ENCODE measurements at regions not wholly inside any gene's neighbourhood (a gene's known extent, or its start where the extent isn't known, plus 50 kb on each side); places are given as distances from the start of the nearest gene placed in this dataset.
A peak's percentile ranks its signal among the peaks of the same experiment; 100 is the strongest.
"Not testable (repeated sequence)": the region's sequence is repeated elsewhere in the genome, so short reads cannot be mapped to it uniquely, and the experiment has no call there.

DNA sequence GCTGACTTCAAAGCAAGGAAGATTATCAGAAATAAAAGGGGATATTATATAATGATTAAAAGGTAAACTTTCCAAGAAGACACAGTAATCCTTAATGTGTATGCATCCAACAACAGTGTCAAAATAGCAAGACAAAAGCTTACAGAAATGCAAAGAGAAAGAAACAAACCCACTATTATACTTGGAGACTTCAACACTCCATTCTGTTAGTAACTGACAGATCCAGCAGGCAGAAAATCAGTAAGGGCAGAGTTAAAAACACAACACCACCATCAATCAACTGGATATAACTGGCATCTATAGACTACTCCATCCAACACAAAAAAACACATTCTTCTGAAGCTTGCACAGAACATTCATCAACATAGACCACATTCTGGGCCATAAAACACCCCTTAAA is 103.8 kb downstream of the OR13A1 start:
- DNase-seq (no peak), ATAC-seq (no peak)
- peaks cover 0 to 9% (median 0%) of the 10 kb centered on the region in 3 donors for H3K36me3 Mint-ChIP-seq
- no peaks in the 10 kb centered on the region for H3K4me1 Mint-ChIP-seq
- H3K27ac Mint-ChIP-seq, result no peak overlapping the region
- peaks cover 14 to 37% (median 20%) of the 10 kb centered on the region in 5 donors for H3K27me3 Mint-ChIP-seq
- H3K9me3 Mint-ChIP-seq, result peaks cover 0 to 16% (median 5%) of the 10 kb centered on the region in 9 donors
- H3K4me3 Mint-ChIP-seq, result no peak overlapping the region
- POLR2A ChIA-PET, result no interaction called here

GRCh38 chr10:45219416-45219815 is 96.0 kb downstream of the OR13A1 start:
- H3K27ac Mint-ChIP-seq, result no peak overlapping the region
- POLR2A ChIA-PET, result no interaction called here

GRCh38 chr10:45220931-45221330 is 94.5 kb downstream of the OR13A1 start:
- no peak overlapping the region for H3K4me3 Mint-ChIP-seq
- no peaks in the 10 kb centered on the region for H3K9me3 Mint-ChIP-seq
- H3K36me3 Mint-ChIP-seq, result no peaks in the 10 kb centered on the region
- peaks cover 0 to 11% (median 1%) of the 10 kb centered on the region in 5 donors for H3K27me3 Mint-ChIP-seq
- POLR2A ChIA-PET, result no interaction called here
- no peak overlapping the region for H3K27ac Mint-ChIP-seq
- DNase-seq (no peak), ATAC-seq (no peak)
- no peaks in the 10 kb centered on the region for H3K4me1 Mint-ChIP-seq

More at GRCh38 chr10:45219416-45219815, 96.0 kb downstream of the OR13A1 start:
- no peaks in the 10 kb centered on the region for H3K36me3 Mint-ChIP-seq
- H3K4me1 Mint-ChIP-seq, result no peaks in the 10 kb centered on the region
- peaks cover 0 to 11% (median 1%) of the 10 kb centered on the region in 5 donors for H3K27me3 Mint-ChIP-seq
- DNase-seq, result no peak
- H3K4me3 Mint-ChIP-seq, result no peak overlapping the region
- ATAC-seq, result no peak
- H3K9me3 Mint-ChIP-seq, result no peaks in the 10 kb centered on the region

DNA sequence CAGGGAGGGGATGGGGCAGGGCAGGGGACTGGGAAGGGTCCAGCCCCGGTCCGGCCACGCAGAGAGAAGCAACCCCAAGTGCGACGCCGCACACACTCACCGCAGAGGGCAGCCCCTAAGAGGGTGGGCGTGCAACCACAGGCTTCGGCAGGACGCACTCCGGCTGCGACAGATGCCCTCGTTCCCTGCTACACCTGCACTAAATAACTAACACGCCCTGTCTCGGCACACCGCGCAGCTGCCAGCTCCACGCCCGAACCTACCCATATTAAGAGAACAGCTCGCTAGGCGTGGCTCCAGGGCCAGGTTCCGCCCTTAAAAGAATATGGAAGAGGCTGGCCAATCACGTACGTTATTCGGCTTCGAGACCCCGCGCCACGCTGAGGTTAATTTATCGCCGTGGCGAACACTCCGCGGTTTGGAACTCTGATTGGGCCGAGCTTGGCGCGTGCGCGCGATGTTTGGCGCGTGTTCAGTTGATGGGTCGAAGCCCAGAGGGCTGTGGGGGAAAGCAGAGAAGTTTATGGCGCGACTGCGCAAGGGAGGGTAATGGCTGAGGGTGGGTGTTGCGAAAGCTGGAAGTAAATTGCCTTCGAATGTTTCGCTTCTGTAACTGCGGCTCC is 91.1 kb downstream of the OR13A1 start:
- H3K4me3 Mint-ChIP-seq, result no peak overlapping the region
- peaks cover 3 to 21% (median 8%) of the 10 kb centered on the region in 5 donors for H3K27me3 Mint-ChIP-seq
- POLR2A ChIA-PET, result no interaction called here
- no peak overlapping the region for H3K27ac Mint-ChIP-seq
- ATAC-seq (no peak), DNase-seq (no peak)
- peaks cover 0 to 7% (median 4%) of the 10 kb centered on the region in 9 donors for H3K9me3 Mint-ChIP-seq
- no peaks in the 10 kb centered on the region for H3K4me1 Mint-ChIP-seq
- H3K36me3 Mint-ChIP-seq, result peaks cover 0 to 6% (median 3%) of the 10 kb centered on the region in 3 donors

DNA sequence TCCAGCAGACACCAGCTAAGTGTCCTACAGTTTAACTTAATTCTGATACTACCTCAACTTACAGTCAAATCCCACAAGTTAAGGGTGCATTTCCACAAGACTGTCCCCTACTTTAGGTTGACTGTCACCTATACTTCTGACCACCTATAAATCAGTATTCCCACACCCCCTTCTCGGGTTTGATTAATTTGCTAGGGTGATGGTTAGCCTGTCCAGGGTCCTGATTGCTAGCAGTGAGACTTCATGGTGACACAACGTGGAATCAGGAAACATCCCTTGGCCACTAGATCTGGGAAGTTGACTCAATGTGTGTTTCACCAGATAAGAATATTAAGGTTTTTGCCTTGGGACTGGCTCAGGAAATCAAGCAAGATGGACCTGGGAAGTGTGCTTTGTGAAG is 88.4 kb downstream of the OR13A1 start:
- Mint-ChIP-seq H3K36me3 (peaks cover 0 to 21% (median 13%) of the 10 kb centered on the region in 3 donors), H3K4me3 (no peak overlapping the region), H3K27me3 (peaks cover 5 to 29% (median 12%) of the 10 kb centered on the region in 5 donors), H3K27ac (no peak overlapping the region), H3K4me1 (no peaks in the 10 kb centered on the region), H3K9me3 (peaks cover 1 to 20% (median 16%) of the 10 kb centered on the region in 9 donors)
- DNase-seq (no peak), ATAC-seq (no peak)
- POLR2A ChIA-PET, result no interaction called here

DNA sequence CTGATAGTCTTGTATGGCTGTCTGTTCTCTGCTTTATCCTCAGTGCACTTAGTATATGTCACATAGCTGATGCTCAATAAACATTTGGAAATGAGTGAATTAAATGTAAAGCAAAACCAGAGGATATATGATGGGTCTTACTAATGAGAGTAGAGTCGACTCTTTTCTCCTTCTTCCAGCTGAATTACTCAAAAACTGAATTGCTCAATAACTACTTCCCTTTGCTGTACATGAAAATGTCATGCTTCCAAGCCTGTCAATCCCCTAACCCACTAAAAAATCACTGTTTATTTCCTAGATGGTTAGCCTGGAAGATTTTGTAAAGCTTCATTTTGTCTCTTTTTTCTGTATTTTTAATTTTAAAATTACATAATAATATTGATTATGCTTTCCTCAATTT is 88.0 kb downstream of the OR13A1 start:
- DNase-seq (no peak), ATAC-seq (no peak)
- Mint-ChIP-seq H3K4me3 (no peak overlapping the region), H3K4me1 (no peaks in the 10 kb centered on the region), H3K9me3 (peaks cover 1 to 20% (median 16%) of the 10 kb centered on the region in 9 donors), H3K36me3 (peaks cover 0 to 21% (median 13%) of the 10 kb centered on the region in 3 donors), H3K27ac (no peak overlapping the region), H3K27me3 (peaks cover 5 to 29% (median 15%) of the 10 kb centered on the region in 5 donors)
- POLR2A ChIA-PET, result no interaction called here

GRCh38 chr10:45229823-45230222 is 85.6 kb downstream of the OR13A1 start:
- H3K4me1 Mint-ChIP-seq, result no peaks in the 10 kb centered on the region

DNA sequence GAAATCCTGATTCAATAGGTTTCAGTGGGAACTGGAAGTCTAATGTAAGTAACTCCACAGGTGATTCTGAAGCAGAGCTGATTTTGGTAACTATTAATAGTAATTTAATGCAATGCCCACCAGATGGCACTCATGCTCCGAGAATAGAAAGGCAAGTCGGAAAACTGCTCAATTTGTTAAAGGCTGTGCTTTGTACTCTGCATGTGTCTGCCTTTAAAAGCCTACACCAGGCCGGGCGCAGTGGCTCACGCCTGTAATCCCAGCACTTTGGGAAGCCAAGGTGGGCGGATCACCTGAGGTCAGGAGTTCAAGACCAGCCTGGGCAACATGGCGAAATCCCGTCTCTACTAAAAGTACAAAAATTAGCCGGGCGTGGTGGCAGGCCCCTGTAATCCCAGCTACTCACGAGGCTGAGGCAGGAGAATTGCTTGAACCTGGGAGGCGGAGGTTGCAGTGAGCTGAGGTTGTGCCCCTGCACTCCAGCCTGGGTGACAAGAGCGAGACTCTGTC is 80.1 kb downstream of the OR13A1 start:
- H3K36me3 Mint-ChIP-seq, H3K4me3 Mint-ChIP-seq, H3K9me3 Mint-ChIP-seq, H3K4me1 Mint-ChIP-seq: not testable (repeated sequence)
- peaks cover 0 to 11% (median 2%) of the 10 kb centered on the region in 5 donors for H3K27me3 Mint-ChIP-seq
- ATAC-seq (peak; percentile 62 to 65), DNase-seq (peak; percentile 29 to 80 (median 60))
- POLR2A ChIA-PET, result interaction anchor here (0.6 kb wide), 1 partner anchor 843 kb away, joined by 5 read pairs; no protein-coding TSS in a partner anchor
- peak overlapping the region in 1 of 10 donors; percentile 13 for H3K27ac Mint-ChIP-seq

More at GRCh38 chr10:45229823-45230222, 85.6 kb downstream of the OR13A1 start:
- Mint-ChIP-seq H3K36me3 (peaks cover 0 to 21% (median 13%) of the 10 kb centered on the region in 3 donors), H3K27ac (no peak overlapping the region), H3K4me3 (no peak overlapping the region), H3K9me3 (peaks cover 1 to 20% (median 16%) of the 10 kb centered on the region in 9 donors), H3K27me3 (peaks cover 4 to 22% (median 18%) of the 10 kb centered on the region in 5 donors)
- POLR2A ChIA-PET, result no interaction called here
- ATAC-seq (no peak), DNase-seq (no peak)

DNA sequence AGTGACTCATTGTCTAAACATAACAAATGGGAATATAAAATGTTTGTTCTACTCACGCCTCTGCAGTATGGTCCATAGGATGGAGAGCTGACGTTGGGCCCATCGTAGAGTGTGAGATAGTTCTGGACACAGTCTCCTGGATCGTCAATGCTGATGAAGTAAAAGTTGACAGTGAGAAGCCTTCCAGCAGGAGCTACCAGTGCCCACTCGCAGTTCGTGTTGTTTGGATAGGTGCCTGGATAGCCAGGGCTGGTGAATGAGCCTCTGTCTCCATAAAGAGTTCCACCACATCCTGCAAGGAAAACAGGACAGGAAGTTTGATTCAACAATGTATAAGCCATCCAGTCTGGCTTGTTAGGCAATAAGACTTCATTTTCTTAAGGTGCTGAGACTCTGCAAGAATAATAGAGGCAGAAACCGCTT is 79.6 kb downstream of the OR13A1 start:
- H3K9me3 Mint-ChIP-seq, result no peaks in the 10 kb centered on the region
- no peak overlapping the region for H3K27ac Mint-ChIP-seq
- ATAC-seq (no peak), DNase-seq (no peak)
- H3K27me3 Mint-ChIP-seq, result peaks cover 0 to 11% (median 2%) of the 10 kb centered on the region in 5 donors
- no peaks in the 10 kb centered on the region for H3K36me3 Mint-ChIP-seq
- peaks cover 0 to 6% (median 4%) of the 10 kb centered on the region in 4 donors for H3K4me1 Mint-ChIP-seq
- H3K4me3 Mint-ChIP-seq, result no peak overlapping the region
- POLR2A ChIA-PET, result interaction anchor here (0.6 kb wide), 1 partner anchor 843 kb away, joined by 5 read pairs; no protein-coding TSS in a partner anchor

GRCh38 chr10:45238896-45239295 is 76.5 kb downstream of the OR13A1 start:
- Mint-ChIP-seq H3K36me3 (no peaks in the 10 kb centered on the region), H3K4me1 (peaks cover 0 to 18% (median 13%) of the 10 kb centered on the region in 4 donors), H3K27ac (peak overlapping the region in 1 of 10 donors; percentile 14), H3K27me3 (peaks cover 0 to 3% (median 1%) of the 10 kb centered on the region in 5 donors), H3K9me3 (no peaks in the 10 kb centered on the region), H3K4me3 (peak overlapping the region in 1 of 10 donors; percentile 6)
- no peak for ATAC-seq
- POLR2A ChIA-PET, result no interaction called here
- no peak for DNase-seq

DNA sequence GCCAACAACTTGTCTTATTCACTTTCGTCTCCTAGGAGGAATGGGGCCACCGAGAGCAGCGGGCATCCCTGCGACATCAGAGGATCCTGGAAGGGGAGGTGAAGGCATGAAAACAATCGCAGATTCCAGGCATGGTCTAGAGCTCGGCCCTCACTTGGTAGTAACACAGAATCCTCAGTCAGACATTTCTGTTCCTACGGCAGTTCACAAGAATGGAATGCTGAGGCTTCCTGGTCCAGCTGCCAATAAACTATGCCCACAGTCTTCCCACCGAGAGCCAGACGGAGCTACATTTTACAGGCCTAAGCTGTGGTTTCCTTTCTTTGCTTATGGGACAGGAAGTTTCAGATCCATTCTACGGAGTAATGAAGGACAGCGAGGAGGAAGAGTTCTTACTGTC is 75.8 kb downstream of the OR13A1 start:
- DNase-seq, result no peak
- no peaks in the 10 kb centered on the region for H3K36me3 Mint-ChIP-seq
- no peak overlapping the region for H3K4me3 Mint-ChIP-seq
- H3K27ac Mint-ChIP-seq, result peak overlapping the region in 1 of 10 donors; percentile 13
- no peak for ATAC-seq
- no peaks in the 10 kb centered on the region for H3K9me3 Mint-ChIP-seq
- H3K27me3 Mint-ChIP-seq, result peaks cover 0 to 3% (median 0%) of the 10 kb centered on the region in 5 donors
- peaks cover 0 to 18% (median 13%) of the 10 kb centered on the region in 4 donors for H3K4me1 Mint-ChIP-seq
- POLR2A ChIA-PET, result no interaction called here

- H3K4me3 Mint-ChIP-seq, result no peak overlapping the region
- H3K9me3 Mint-ChIP-seq, result no peaks in the 10 kb centered on the region
- H3K4me1 Mint-ChIP-seq, result peaks cover 0 to 18% (median 13%) of the 10 kb centered on the region in 4 donors
- ATAC-seq (no peak), DNase-seq (no peak)
- H3K36me3 Mint-ChIP-seq, result no peaks in the 10 kb centered on the region
- H3K27ac Mint-ChIP-seq, result peak overlapping the region in 1 of 10 donors; percentile 54
- POLR2A ChIA-PET, result no interaction called here
- H3K27me3 Mint-ChIP-seq, result peaks cover 0 to 2% (median 0%) of the 10 kb centered on the region in 5 donors
These were observed 73.4 kb downstream of the OR13A1 start for GRCh38 chr10:45241865-45242520.

- no peak overlapping the region for H3K4me3 Mint-ChIP-seq
- H3K27ac Mint-ChIP-seq, result no peak overlapping the region
- no peaks in the 10 kb centered on the region for H3K36me3 Mint-ChIP-seq
- POLR2A ChIA-PET, result no interaction called here
- no peak for DNase-seq
- no peak for ATAC-seq
- H3K4me1 Mint-ChIP-seq, result peaks cover 0 to 18% (median 13%) of the 10 kb centered on the region in 4 donors
- H3K27me3 Mint-ChIP-seq, result peaks cover 0 to 2% (median 0%) of the 10 kb centered on the region in 5 donors
- H3K9me3 Mint-ChIP-seq, result no peaks in the 10 kb centered on the region
These were observed 72.1 kb downstream of the OR13A1 start for GRCh38 chr10:45243261-45243660.

All from naive thymus-derived CD8-positive, alpha-beta T cell (primary cell).